GM21737 (cell line): ENCODE measurements at regions not wholly inside any gene's neighbourhood (a gene's known extent, or its start where the extent isn't known, plus 50 kb on each side); places are given as distances from the start of the nearest gene placed in this dataset.

Source experiments
- ATAC-seq: cut with Tn5 transposase; IDR thresholded peaks from one replicate; pipeline ENCODE4 v1.9.1; 2021; ENCODE audit warnings: mild to moderate bottlenecking, moderate library complexity; ENCODE audit not compliant: unreplicated experiment

DNA sequence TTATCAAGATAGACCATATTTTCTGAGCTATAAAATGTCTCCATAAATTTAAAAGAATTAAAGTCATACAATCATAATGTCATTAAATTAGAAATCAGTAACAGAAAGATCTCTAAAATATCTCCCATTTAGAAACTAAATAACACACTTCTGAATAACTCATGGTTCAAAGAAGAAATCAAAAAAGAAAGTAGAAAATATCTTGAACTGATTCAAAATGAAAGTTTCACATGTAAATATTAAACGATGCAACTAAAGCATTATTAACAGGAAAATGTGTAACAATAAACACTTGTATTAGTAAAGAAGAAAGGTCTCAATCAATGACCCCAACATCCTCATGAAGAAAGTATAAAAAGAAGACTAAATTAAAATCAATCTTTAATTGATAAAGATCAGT, 50.5 kb upstream of the PZP start:
- no peak for ATAC-seq
